Stimulated activated memory B cell treated with anti-CD40 and anti-IgM and Interleukin-4, amounts not matched to agents 10 μg/mL and 1 μg/mL and 100 μg/mL, for 72 hours (primary cell): ENCODE measurements at regions not wholly inside any gene's neighbourhood (a gene's known extent, or its start where the extent isn't known, plus 50 kb on each side); places are given as distances from the start of the nearest gene placed in this dataset.

ENCODE experiments used
- ATAC-seq: fragments of 150-1000 bp; cut with Tn5 transposase; 2 replicates; pipeline ENCODE4 v1.10.0; 2021
- H3K27ac Mint-ChIP-seq: one replicate; pipeline ENCODE4 v1.8.0; 2022; ENCODE audit warnings: mild to moderate bottlenecking, mixed read lengths
- H3K27me3 Mint-ChIP-seq: one replicate; pipeline ENCODE4 v1.8.0; 2022; ENCODE audit warnings: mixed read lengths
- H3K36me3 Mint-ChIP-seq: one replicate; pipeline ENCODE4 v1.8.0; 2022; ENCODE audit warnings: mixed read lengths
- H3K4me1 Mint-ChIP-seq: one replicate; pipeline ENCODE4 v1.8.0; 2022; ENCODE audit warnings: mixed read lengths
- H3K4me3 Mint-ChIP-seq: one replicate; pipeline ENCODE4 v1.8.0; 2022; ENCODE audit warnings: mild to moderate bottlenecking, moderate library complexity, mixed read lengths
- H3K9me3 Mint-ChIP-seq: one replicate; pipeline ENCODE4 v1.8.0; 2022; ENCODE audit warnings: mixed read lengths

DNA sequence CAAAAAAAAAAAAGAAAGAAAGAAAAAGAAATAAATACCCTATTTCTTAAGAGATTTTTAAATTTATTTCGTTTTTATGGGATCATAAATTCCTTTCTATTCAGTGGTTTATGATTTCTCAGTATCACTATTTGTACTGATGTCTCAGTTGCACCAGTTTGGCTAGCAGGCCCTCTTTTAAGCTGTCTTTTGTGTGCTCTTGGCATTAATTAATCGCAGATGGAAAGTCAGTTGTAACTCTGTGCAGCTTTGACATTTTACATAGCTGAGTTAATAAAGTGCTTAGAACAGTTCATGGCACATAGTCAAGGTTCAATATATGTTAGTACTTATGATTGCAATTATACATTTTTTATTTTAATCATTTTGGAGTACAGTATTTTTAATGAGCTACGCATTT is 123.7 kb upstream of the NUDT6 start:
- Mint-ChIP-seq H3K36me3 (peaks cover 88% of the 10 kb centered on the region), H3K4me3 (no peak overlapping the region), H3K27ac (no peak overlapping the region), H3K9me3 (peaks cover 38% of the 10 kb centered on the region), H3K4me1 (no peaks in the 10 kb centered on the region), H3K27me3 (no peaks in the 10 kb centered on the region)
- no peak for ATAC-seq

GRCh38 chr4:123050018-123050417 is 127.6 kb upstream of the NUDT6 start:
- ATAC-seq: no peak
- H3K9me3 Mint-ChIP-seq: peaks cover 42% of the 10 kb centered on the region
- H3K36me3 Mint-ChIP-seq: peaks cover 87% of the 10 kb centered on the region
- no peaks in the 10 kb centered on the region for H3K4me1 Mint-ChIP-seq
- no peak overlapping the region for H3K4me3 Mint-ChIP-seq
- no peak overlapping the region for H3K27ac Mint-ChIP-seq
- H3K27me3 Mint-ChIP-seq: no peaks in the 10 kb centered on the region

DNA sequence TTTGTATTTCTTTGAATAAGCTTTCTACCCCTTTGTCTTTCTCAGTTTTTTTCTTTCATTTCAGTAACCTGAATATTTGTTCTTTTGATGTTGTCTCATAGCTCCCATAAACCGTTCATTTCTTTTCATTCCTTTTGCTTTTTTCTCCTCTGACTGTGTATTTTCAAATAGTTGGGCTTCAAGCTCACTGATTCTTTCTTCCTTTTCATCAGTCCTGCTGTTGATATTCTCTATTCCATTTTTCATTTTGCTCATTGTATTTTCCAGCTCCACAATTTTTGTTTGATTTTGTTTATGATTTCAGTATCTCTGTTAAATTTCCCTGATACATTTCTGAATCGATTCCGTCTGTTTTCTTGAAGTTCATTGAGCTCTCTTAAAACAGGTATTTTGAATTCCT is 129.6 kb upstream of the NUDT6 start:
- no peak for ATAC-seq
- Mint-ChIP-seq H3K36me3 (peaks cover 85% of the 10 kb centered on the region), H3K27me3 (no peaks in the 10 kb centered on the region), H3K9me3 (peaks cover 36% of the 10 kb centered on the region), H3K4me1 (no peaks in the 10 kb centered on the region), H3K4me3 (no peak overlapping the region), H3K27ac (no peak overlapping the region)

DNA sequence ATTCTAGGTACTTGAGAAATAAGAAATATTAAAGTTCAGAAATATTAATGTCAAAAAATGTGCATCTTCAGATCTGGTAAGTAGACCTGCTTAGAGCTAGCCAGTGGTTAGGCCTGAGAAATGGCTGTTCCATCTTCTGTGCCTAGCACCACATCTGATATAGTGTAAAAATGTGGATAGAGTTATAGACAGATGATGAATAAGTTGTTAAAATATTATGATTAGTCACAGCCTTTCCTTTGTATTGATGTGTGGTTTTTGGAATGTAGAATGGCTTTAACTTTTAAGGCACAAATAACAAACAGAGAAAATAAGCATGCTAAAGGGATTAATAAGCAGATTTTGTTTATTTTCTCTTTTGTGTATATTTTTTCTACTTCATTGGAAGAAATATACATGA is 133.5 kb upstream of the NUDT6 start:
- no peak for ATAC-seq
- no peaks in the 10 kb centered on the region for H3K27me3 Mint-ChIP-seq

DNA sequence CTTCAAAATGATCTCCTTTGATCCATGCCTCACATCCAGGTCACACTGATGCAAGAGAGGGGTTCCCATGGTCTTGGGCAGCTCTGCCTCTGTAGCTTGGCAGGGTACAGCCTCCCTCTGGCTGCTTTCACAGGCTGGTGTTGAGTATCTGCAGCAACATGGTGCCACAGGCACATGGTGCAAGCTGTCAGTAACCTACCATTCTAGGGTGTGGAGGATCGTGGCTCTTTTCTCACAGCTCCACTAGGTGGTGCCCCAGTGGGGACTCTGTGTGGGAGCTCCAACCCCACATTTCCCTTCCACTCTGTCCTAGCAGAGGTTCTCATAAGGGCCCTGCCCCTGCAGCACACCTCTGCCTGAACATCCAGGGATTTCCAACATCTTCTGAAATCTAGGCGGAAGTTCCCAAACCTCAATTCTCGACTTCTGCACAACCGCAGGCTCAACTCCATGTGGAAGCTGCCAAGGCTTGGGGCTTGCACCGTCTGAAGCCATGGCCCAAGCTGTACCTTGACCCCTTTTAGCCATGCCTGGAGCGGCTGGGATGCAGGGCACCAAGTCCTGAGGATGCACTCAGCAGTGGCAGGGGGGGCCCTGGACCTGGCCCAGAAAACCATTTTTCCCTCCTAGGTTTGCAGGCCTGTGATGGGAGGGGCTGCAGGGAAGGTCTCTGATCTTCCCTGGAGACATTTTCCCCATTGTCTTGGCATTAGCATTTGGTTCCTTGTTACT is 137.8 kb upstream of the NUDT6 start:
- Mint-ChIP-seq H3K4me3 (no peak overlapping the region), H3K4me1 (no peaks in the 10 kb centered on the region), H3K27me3 (no peaks in the 10 kb centered on the region), H3K9me3 (peaks cover 7% of the 10 kb centered on the region), H3K36me3 (peaks cover 60% of the 10 kb centered on the region), H3K27ac (no peak overlapping the region)
- no peak for ATAC-seq

More for the DNA sequence above, 133.5 kb upstream of the NUDT6 start:
- peaks cover 20% of the 10 kb centered on the region for H3K9me3 Mint-ChIP-seq
- H3K4me1 Mint-ChIP-seq: no peaks in the 10 kb centered on the region
- H3K4me3 Mint-ChIP-seq: no peak overlapping the region
- no peak overlapping the region for H3K27ac Mint-ChIP-seq
- peaks cover 75% of the 10 kb centered on the region for H3K36me3 Mint-ChIP-seq

DNA sequence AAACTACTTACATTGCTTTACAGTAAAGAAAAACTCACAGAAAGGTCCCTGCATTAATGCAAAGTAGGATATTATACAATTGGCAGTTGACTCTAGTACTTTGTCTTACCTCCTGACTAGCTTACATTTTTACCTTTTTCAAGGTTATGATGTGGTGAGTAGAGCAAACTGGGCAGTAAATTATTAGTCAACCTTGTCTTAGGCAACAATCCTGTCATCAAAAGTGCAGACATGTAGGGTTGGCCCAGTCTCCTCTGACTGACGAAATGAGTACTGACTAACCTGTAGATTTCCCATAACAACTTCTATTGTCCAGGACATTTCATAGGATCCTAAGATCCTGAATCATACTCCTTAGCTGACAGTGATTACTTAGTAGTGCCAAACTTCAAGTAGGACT is 142.0 kb upstream of the NUDT6 start:
- H3K27ac Mint-ChIP-seq: no peak overlapping the region

DNA sequence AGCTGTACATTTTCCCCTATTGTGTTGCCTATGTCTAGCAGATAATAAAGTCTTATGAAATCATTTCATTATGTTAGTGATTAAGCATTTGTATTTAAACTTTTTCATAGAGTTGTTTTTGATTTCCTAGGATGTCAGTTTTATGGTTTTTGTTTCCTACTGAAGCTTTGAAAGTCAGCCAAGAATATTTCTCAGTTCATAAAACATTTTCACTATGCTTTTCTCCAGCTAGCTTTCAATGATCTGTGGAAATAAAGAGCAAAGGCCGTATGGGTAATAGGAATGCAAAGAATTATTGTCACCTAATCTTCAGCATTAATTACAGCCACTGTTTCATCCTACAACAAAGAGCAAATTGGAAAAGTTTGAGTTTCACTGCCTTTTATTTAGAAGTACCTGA is 145.7 kb upstream of the NUDT6 start:
- Mint-ChIP-seq H3K27ac (no peak overlapping the region), H3K4me3 (no peak overlapping the region), H3K9me3 (no peaks in the 10 kb centered on the region), H3K36me3 (peaks cover 11% of the 10 kb centered on the region), H3K4me1 (no peaks in the 10 kb centered on the region), H3K27me3 (no peaks in the 10 kb centered on the region)
- ATAC-seq: no peak

More for the DNA sequence above, 142.0 kb upstream of the NUDT6 start:
- H3K27me3 Mint-ChIP-seq: no peaks in the 10 kb centered on the region
- H3K4me3 Mint-ChIP-seq: no peak overlapping the region
- H3K4me1 Mint-ChIP-seq: no peaks in the 10 kb centered on the region
- H3K9me3 Mint-ChIP-seq: peaks cover 4% of the 10 kb centered on the region
- ATAC-seq: no peak
- H3K36me3 Mint-ChIP-seq: peaks cover 34% of the 10 kb centered on the region

DNA sequence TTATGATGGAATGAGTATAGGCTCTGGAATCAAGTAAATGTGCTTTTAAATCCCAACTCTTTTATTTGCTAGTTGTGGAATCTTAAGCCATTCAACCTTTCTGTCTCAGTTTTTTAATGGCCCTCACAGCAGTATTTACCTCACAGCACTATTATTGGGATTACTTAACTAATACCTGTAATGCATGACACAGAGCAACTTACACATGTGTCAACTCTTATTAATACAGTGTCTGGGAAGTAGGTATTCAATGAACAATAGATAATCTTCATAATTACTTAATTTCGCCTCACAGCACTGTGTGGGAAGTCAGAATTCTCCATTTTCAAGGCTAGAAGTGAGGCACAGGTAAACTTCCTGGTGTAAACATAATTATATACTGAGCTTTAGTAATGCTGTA is 149.7 kb upstream of the NUDT6 start:
- Mint-ChIP-seq H3K27ac (no peak overlapping the region), H3K9me3 (no peaks in the 10 kb centered on the region), H3K27me3 (no peaks in the 10 kb centered on the region), H3K4me3 (no peak overlapping the region), H3K4me1 (no peaks in the 10 kb centered on the region), H3K36me3 (no peaks in the 10 kb centered on the region)
- ATAC-seq: no peak

DNA sequence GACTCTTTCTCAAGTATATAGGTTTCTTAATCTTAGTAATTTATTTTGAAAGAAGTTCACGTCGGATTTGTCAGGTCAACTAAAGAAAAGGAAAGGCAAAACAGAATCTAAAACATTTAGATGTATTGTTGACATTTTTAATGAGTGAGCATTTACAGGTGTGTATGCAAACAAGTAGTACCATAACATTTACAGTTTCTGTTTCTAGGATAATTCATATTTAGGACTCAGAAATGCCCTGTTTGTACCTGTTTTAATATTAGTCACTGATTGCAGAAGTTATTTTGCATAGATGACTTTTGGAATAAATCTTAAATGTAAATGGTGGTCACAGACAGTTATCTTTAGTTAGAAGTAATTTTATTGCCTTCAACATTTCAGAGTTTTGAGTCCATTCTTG is 151.3 kb upstream of the NUDT6 start:
- no peaks in the 10 kb centered on the region for H3K36me3 Mint-ChIP-seq
- H3K4me1 Mint-ChIP-seq: no peaks in the 10 kb centered on the region
- no peaks in the 10 kb centered on the region for H3K27me3 Mint-ChIP-seq
- H3K9me3 Mint-ChIP-seq: no peaks in the 10 kb centered on the region
- no peak overlapping the region for H3K4me3 Mint-ChIP-seq
- no peak for ATAC-seq
- no peak overlapping the region for H3K27ac Mint-ChIP-seq

- no peak overlapping the region for H3K27ac Mint-ChIP-seq
- H3K4me3 Mint-ChIP-seq: no peak overlapping the region
- H3K36me3 Mint-ChIP-seq: peaks cover 24% of the 10 kb centered on the region
These were observed 154.9 kb upstream of the NUDT6 start for GRCh38 chr4:123077330-123077729.

DNA sequence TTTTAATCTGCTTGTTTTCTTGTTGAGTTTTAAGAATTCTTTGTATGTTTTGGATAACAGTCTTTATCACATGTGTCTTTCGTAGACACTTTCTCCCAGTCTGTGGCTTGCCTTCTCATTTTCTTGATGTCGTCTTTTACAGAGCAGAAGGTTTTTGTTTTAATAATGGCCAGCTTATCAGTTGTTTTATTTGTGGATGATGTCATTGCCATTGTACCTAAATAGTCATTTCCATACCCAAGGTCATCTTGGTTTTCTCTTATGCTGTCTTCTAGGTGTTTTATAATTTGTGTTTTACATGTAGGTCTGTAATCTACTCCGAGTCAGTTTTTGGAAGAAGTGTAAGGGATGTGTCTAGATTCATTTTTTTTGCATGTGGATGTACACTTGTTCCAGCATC is 159.6 kb upstream of the NUDT6 start:
- H3K36me3 Mint-ChIP-seq: peaks cover 48% of the 10 kb centered on the region
- no peak for ATAC-seq
- H3K27me3 Mint-ChIP-seq: no peaks in the 10 kb centered on the region
- peaks cover 20% of the 10 kb centered on the region for H3K4me1 Mint-ChIP-seq
- H3K27ac Mint-ChIP-seq: no peak overlapping the region
- no peak overlapping the region for H3K4me3 Mint-ChIP-seq
- no peaks in the 10 kb centered on the region for H3K9me3 Mint-ChIP-seq

More at GRCh38 chr4:123077330-123077729, 154.9 kb upstream of the NUDT6 start:
- no peaks in the 10 kb centered on the region for H3K4me1 Mint-ChIP-seq
- no peaks in the 10 kb centered on the region for H3K27me3 Mint-ChIP-seq
- H3K9me3 Mint-ChIP-seq: no peaks in the 10 kb centered on the region
- no peak for ATAC-seq

DNA sequence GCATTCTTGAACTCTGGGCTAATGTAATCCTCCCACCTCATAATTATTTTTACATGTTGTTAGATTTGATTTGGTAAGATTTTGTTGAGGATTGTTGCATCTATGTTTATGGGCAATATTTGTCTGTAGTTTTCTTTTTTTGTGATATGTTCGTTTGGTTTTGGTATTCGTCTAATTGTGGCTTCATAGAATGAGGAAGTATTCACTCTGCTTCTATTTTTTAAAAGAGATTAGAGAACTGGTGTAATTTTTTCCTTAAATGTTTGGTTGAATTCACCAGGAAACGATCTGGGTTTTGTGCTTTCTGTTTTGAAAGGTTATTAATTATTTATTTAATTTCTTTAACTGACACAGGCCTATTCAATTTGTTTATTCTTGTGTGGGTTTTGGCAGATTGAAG is 161.2 kb upstream of the NUDT6 start:
- H3K27me3 Mint-ChIP-seq: no peaks in the 10 kb centered on the region
- H3K36me3 Mint-ChIP-seq: peaks cover 65% of the 10 kb centered on the region
- H3K4me1 Mint-ChIP-seq: peaks cover 20% of the 10 kb centered on the region
- H3K4me3 Mint-ChIP-seq: no peak overlapping the region
- no peak overlapping the region for H3K27ac Mint-ChIP-seq
- H3K9me3 Mint-ChIP-seq: no peaks in the 10 kb centered on the region
- no peak for ATAC-seq

DNA sequence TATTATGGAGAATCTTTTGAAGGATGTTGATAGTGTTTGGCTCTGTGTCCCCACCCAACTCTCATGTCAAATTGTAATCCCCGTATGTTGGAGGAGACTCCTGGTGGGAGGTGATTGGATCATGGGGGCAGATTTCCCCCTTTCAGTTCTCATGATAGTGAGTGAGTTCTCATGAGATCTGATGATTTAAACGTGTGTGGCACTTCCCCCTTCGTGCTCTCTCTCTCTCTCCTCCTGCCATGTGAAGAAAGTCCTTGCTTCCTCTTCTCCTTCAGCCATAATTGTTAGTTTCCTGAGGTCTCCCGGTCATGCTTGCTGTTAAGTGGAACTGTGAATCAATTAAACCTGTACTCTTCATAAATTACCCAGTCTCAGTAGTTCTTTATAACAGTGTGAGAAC is 166.1 kb upstream of the NUDT6 start:
- H3K27me3 Mint-ChIP-seq: no peaks in the 10 kb centered on the region
- peaks cover 54% of the 10 kb centered on the region for H3K36me3 Mint-ChIP-seq
- no peaks in the 10 kb centered on the region for H3K9me3 Mint-ChIP-seq
- peaks cover 17% of the 10 kb centered on the region for H3K4me1 Mint-ChIP-seq
- no peak for ATAC-seq
- H3K4me3 Mint-ChIP-seq: no peak overlapping the region
- no peak overlapping the region for H3K27ac Mint-ChIP-seq

GRCh38 chr4:123090886-123091285 is 168.5 kb upstream of the NUDT6 start:
- Mint-ChIP-seq H3K27ac (no peak overlapping the region), H3K27me3 (no peaks in the 10 kb centered on the region), H3K36me3 (peaks cover 50% of the 10 kb centered on the region), H3K9me3 (no peaks in the 10 kb centered on the region), H3K4me3 (no peak overlapping the region), H3K4me1 (no peaks in the 10 kb centered on the region)
- no peak for ATAC-seq

- peaks cover 33% of the 10 kb centered on the region for H3K36me3 Mint-ChIP-seq
- H3K4me1 Mint-ChIP-seq: no peaks in the 10 kb centered on the region
- H3K9me3 Mint-ChIP-seq: no peaks in the 10 kb centered on the region
- H3K27ac Mint-ChIP-seq: no peak overlapping the region
- H3K27me3 Mint-ChIP-seq: no peaks in the 10 kb centered on the region
- no peak overlapping the region for H3K4me3 Mint-ChIP-seq
- no peak for ATAC-seq
These were observed 170.2 kb upstream of the NUDT6 start for GRCh38 chr4:123092586-123092985.

GRCh38 chr4:123093236-123093635 is 170.8 kb upstream of the NUDT6 start:
- Mint-ChIP-seq H3K4me1 (no peaks in the 10 kb centered on the region), H3K9me3 (no peaks in the 10 kb centered on the region), H3K27me3 (no peaks in the 10 kb centered on the region), H3K4me3 (no peak overlapping the region), H3K36me3 (peaks cover 26% of the 10 kb centered on the region), H3K27ac (no peak overlapping the region)
- no peak for ATAC-seq
